ENCODE measurements at regions not wholly inside any gene's neighbourhood (a gene's known extent, or its start where the extent isn't known, plus 50 kb on each side); places are given as distances from the start of the nearest gene placed in this dataset.

GRCh38 chr2:175490360-175490791 is 308.9 kb upstream of the ATP5MC3 start:
- no peak for TF ChIP-seq POLR2A (IDR thresholded peaks at IDR 0.05)
- TF ChIP-seq CTCF (IDR thresholded peaks at IDR 0.05) = no peak
- TF ChIP-seq POLR2AphosphoS5 (IDR thresholded peaks at IDR 0.05) = no peak
